ENCODE measurements at regions not wholly inside any gene's neighbourhood (a gene's known extent, or its start where the extent isn't known, plus 50 kb on each side); places are given as distances from the start of the nearest gene placed in this dataset.

DNA sequence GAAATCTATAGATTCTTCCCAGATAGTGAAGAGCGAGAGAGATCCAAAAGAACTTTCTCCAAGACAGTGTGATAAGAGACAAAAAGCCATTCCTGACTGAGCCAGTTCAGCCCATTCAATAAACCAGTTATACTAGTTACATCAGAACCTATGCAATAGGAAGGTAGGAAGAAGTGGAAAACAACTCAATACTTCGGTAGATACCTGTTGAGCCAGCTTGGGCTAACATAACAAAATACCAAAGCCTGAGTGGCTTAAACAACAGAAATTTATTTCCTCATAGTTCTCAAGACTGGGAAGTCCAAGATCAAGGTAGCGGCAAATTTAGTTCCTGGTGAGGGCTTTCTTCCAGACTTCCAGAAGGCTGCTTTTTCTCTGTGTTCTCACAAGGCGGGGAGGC is 214.5 kb upstream of the GRAMD2B start:
- intact Hi-C loops (cut with micrococcal nuclease; ENCODE audit: unreplicated experiment): no loop called here
- Histone ChIP-seq H3K4me3 (ENCODE audit: low read depth, low read length, poor library complexity, severe bottlenecking) (no peak overlapping the region), H3K79me2 (ENCODE audit: insufficient read depth, low read depth, low read length) (no peaks in the 10 kb centered on the region), H3K9me2 (ENCODE audit: insufficient read depth, low read length) (no peaks in the 10 kb centered on the region), H3K4me2 (ENCODE audit: low read length) (no peak overlapping the region), H2AFZ (ENCODE audit: low read length) (no peak overlapping the region), H4K20me1 (ENCODE audit: insufficient read depth, low read length) (no peaks in the 10 kb centered on the region), H3K27ac (ENCODE audit: low read depth, low read length, poor library complexity, severe bottlenecking) (no peak overlapping the region), H3K4me1 (ENCODE audit: insufficient read depth, low read length, poor library complexity, severe bottlenecking) (no peaks in the 10 kb centered on the region), H3K36me3 (ENCODE audit: insufficient read depth, low read length) (no peaks in the 10 kb centered on the region), H3K9me3 (ENCODE audit: low read length) (no peaks in the 10 kb centered on the region)
- POLR2A ChIA-PET: no interaction called here
- no peak for DNase-seq (ENCODE audit: low spot score)
- TF ChIP-seq CTCF (conservative IDR thresholded peaks at IDR 0.05; ENCODE audit: low read length) (no peak), EZH2phosphoT487 (IDR thresholded peaks at IDR 0.05; ENCODE audit: borderline replicate concordance, low read depth, low read length) (no peak)
- BruUV-seq (replicated peaks): no TSS peak
- CTCF ChIA-PET (ENCODE audit: unreplicated experiment): no interaction called here

DNA sequence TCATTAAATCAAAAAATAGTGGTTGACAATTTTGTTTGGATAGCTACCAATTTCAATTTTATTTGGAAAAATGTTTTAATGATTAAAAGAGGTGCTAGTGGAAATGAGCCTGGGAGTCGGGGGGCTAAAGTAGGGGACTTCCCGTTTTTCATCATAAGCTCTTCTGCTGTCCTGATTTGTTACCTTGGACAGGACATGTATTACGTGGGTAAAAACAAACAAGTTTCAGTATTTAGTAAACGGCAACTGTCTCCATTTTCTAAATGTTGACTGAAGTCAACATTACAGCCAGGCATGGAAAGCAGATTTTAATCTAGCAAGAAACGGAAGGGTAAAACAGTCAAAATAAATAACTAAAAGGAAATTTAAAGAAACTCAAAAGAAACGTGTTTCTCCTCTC is 212.3 kb upstream of the GRAMD2B start:
- POLR2A ChIA-PET: interaction anchor here (0.7 kb wide), 1 partner anchor 222 kb away, joined by 5 read pairs; no protein-coding TSS in a partner anchor
- Histone ChIP-seq H3K36me3 (ENCODE audit: insufficient read depth, low read length) (no peaks in the 10 kb centered on the region), H4K20me1 (ENCODE audit: insufficient read depth, low read length) (no peaks in the 10 kb centered on the region), H3K4me2 (ENCODE audit: low read length) (no peak overlapping the region), H2AFZ (ENCODE audit: low read length) (no peak overlapping the region), H3K9me2 (ENCODE audit: insufficient read depth, low read length) (no peaks in the 10 kb centered on the region), H3K4me3 (ENCODE audit: low read depth, low read length, poor library complexity, severe bottlenecking) (no peak overlapping the region), H3K4me1 (ENCODE audit: insufficient read depth, low read length, poor library complexity, severe bottlenecking) (no peaks in the 10 kb centered on the region), H3K79me2 (ENCODE audit: insufficient read depth, low read depth, low read length) (no peaks in the 10 kb centered on the region), H3K27ac (ENCODE audit: low read depth, low read length, poor library complexity, severe bottlenecking) (no peak overlapping the region), H3K9me3 (ENCODE audit: low read length) (no peaks in the 10 kb centered on the region)
- CTCF ChIA-PET (ENCODE audit: unreplicated experiment): no interaction called here
- intact Hi-C loops (cut with micrococcal nuclease; ENCODE audit: unreplicated experiment): no loop called here
- DNase-seq (ENCODE audit: low spot score): no peak
- TF ChIP-seq EZH2phosphoT487 (IDR thresholded peaks at IDR 0.05; ENCODE audit: borderline replicate concordance, low read depth, low read length): no peak
- TF ChIP-seq CTCF (conservative IDR thresholded peaks at IDR 0.05; ENCODE audit: low read length): no peak
- no TSS peak for BruUV-seq (replicated peaks)

- BruUV-seq (replicated peaks): no TSS peak
- Histone ChIP-seq H3K9me3 (ENCODE audit: low read length) (no peaks in the 10 kb centered on the region), H3K4me1 (ENCODE audit: insufficient read depth, low read length, poor library complexity, severe bottlenecking) (no peaks in the 10 kb centered on the region), H3K36me3 (ENCODE audit: insufficient read depth, low read length) (no peaks in the 10 kb centered on the region), H3K4me2 (ENCODE audit: low read length) (no peak overlapping the region), H3K27ac (ENCODE audit: low read depth, low read length, poor library complexity, severe bottlenecking) (no peak overlapping the region), H3K79me2 (ENCODE audit: insufficient read depth, low read depth, low read length) (no peaks in the 10 kb centered on the region), H3K4me3 (ENCODE audit: low read depth, low read length, poor library complexity, severe bottlenecking) (no peak overlapping the region), H3K9me2 (ENCODE audit: insufficient read depth, low read length) (no peaks in the 10 kb centered on the region), H4K20me1 (ENCODE audit: insufficient read depth, low read length) (no peaks in the 10 kb centered on the region), H2AFZ (ENCODE audit: low read length) (no peak overlapping the region)
- TF ChIP-seq EZH2phosphoT487 (IDR thresholded peaks at IDR 0.05; ENCODE audit: borderline replicate concordance, low read depth, low read length): no peak
- no peak for TF ChIP-seq CTCF (conservative IDR thresholded peaks at IDR 0.05; ENCODE audit: low read length)
- intact Hi-C loops (cut with micrococcal nuclease; ENCODE audit: unreplicated experiment): no loop called here
- POLR2A ChIA-PET: interaction anchor here (0.6 kb wide), 1 partner anchor 1192 kb away, joined by 3 read pairs; no protein-coding TSS in a partner anchor
- CTCF ChIA-PET (ENCODE audit: unreplicated experiment): no interaction called here
- no peak for DNase-seq (ENCODE audit: low spot score)
These were observed 203.6 kb upstream of the GRAMD2B start for GRCh38 chr5:126219616-126220015.
